Parathyroid adenoma (tissue), 2 donors: ENCODE measurements at regions not wholly inside any gene's neighbourhood (a gene's known extent, or its start where the extent isn't known, plus 50 kb on each side); places are given as distances from the start of the nearest gene placed in this dataset.

ENCODE experiments used
- H2AFZ ChIP-seq: fragments of 300-600 bp; sonication (generic); one replicate; pipeline ENCODE4 v1.7.0; 2017; ENCODE audit warnings: antibody characterized with exemption, mild to moderate bottlenecking
- H3K27ac ChIP-seq: fragments of 300-600 bp; sonication (generic); one replicate; pipeline ENCODE4 v1.7.0; 2017
- H3K27me3 ChIP-seq: fragments of 300-600 bp; sonication (generic); one replicate; pipeline ENCODE4 v1.7.0; 2017; ENCODE audit warnings: low read length; ENCODE audit not compliant: control insufficient read depth, insufficient read depth
- H3K36me3 ChIP-seq: fragments of 300-600 bp; sonication (generic); one replicate; pipeline ENCODE4 v1.7.0; 2017; ENCODE audit warnings: low read length; ENCODE audit not compliant: control insufficient read depth, insufficient read depth
- H3K4me1 ChIP-seq: fragments of 300-600 bp; sonication (generic); one replicate; pipeline ENCODE4 v1.7.0; 2017; ENCODE audit warnings: control low read depth
- H3K4me2 ChIP-seq: fragments of 300-600 bp; sonication (generic); one replicate; pipeline ENCODE4 v1.7.0; 2017; ENCODE audit warnings: low read length
- H3K4me3 ChIP-seq: fragments of 300-600 bp; sonication (generic); one replicate; pipeline ENCODE4 v1.7.0; 2017; ENCODE audit warnings: low read depth, low read length
- H3K79me2 ChIP-seq: fragments of 300-600 bp; sonication (generic); one replicate; pipeline ENCODE4 v1.7.0; 2017; ENCODE audit warnings: control low read depth
- H3K9ac ChIP-seq: fragments of 300-600 bp; sonication (generic); one replicate; pipeline ENCODE4 v1.7.0; 2017; ENCODE audit warnings: mild to moderate bottlenecking
- H3K9me3 ChIP-seq: fragments of 300-600 bp; sonication (generic); one replicate; pipeline ENCODE4 v1.7.0; 2017; ENCODE audit warnings: low read length; ENCODE audit not compliant: control insufficient read depth
- CTCF ChIP-seq: fragments of 300-600 bp; sonication (generic); IDR thresholded peaks from one replicate; pipeline ENCODE4 v1.7.0; 2017; ENCODE audit warnings: antibody characterized with exemption, mild to moderate bottlenecking
- donor health status: primary hyperparathyroidism.

DNA sequence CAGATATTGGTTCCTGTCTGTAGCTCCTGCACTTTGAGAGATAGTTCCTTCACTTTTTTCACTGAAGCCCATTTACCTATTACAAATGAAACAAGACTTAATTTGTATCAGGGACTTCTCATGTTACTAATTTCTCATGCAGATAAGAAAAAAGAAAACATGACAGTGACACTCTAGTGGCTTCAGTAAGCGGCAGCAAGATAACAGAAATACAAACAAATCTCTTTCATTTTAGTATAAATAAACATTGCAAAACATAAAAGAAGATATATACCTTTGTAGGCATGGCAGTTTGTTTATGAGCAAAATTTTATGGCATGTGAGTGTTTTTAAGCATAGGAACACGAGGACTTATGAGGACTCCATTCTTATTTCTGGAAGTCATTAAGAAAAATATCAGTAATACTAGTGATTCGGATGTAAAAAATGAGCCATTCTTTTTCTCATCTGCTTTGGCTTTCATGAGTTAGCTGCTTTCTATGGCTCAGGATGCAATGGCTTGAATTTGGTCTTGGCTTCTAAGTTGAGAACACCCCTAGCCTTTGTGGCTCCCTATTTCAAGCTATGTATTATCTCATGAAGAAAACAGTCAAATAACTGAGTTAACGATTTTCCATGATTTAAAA is 310.1 kb upstream of the RGS6 start:
- Histone ChIP-seq H3K4me3 (no peak overlapping the region), H3K79me2 (no peaks in the 10 kb centered on the region), H3K4me2 (no peak overlapping the region), H3K4me1 (no peaks in the 10 kb centered on the region), H3K36me3 (no peaks in the 10 kb centered on the region), H3K27me3 (no peaks in the 10 kb centered on the region), H3K9ac (no peak overlapping the region), H3K27ac (no peak overlapping the region), H3K9me3 (no peaks in the 10 kb centered on the region), H2AFZ (no peak overlapping the region)
- no peak for TF ChIP-seq CTCF

- Histone ChIP-seq H2AFZ (no peak overlapping the region), H3K4me1 (no peaks in the 10 kb centered on the region), H3K79me2 (no peaks in the 10 kb centered on the region), H3K9ac (no peak overlapping the region), H3K4me3 (no peak overlapping the region), H3K27ac (no peak overlapping the region), H3K27me3 (no peaks in the 10 kb centered on the region), H3K36me3 (no peaks in the 10 kb centered on the region), H3K4me2 (no peak overlapping the region), H3K9me3 (no peaks in the 10 kb centered on the region)
- TF ChIP-seq CTCF: no peak
These were observed 308.3 kb upstream of the RGS6 start for GRCh38 chr14:71623939-71624338.

DNA sequence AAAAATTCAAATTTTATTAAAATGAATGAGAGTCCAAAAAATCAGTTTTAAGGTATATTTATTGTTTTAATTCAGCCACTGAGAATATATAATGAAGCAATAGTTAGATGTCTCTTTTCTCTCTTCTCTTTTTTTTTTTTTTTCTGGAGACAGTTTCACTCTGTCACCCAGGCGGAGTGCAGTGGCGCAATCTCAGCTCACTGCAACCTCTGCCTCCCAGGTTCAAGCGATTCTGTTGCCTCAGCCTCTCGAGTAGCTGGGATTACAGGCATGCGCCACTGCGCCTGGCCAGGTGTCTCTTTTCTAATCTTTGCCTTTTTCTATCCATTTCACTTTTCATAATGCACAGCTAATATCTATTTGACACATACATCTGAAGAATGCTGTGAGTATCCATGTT is 307.1 kb upstream of the RGS6 start:
- H3K4me1 ChIP-seq: no peaks in the 10 kb centered on the region
- TF ChIP-seq CTCF: no peak
- no peak overlapping the region for H3K4me2 ChIP-seq
- no peak overlapping the region for H3K27ac ChIP-seq
- no peak overlapping the region for H2AFZ ChIP-seq
- H3K36me3 ChIP-seq: no peaks in the 10 kb centered on the region
- no peak overlapping the region for H3K4me3 ChIP-seq
- H3K79me2 ChIP-seq: no peaks in the 10 kb centered on the region
- H3K9me3 ChIP-seq: no peaks in the 10 kb centered on the region
- no peaks in the 10 kb centered on the region for H3K27me3 ChIP-seq
- no peak overlapping the region for H3K9ac ChIP-seq

DNA sequence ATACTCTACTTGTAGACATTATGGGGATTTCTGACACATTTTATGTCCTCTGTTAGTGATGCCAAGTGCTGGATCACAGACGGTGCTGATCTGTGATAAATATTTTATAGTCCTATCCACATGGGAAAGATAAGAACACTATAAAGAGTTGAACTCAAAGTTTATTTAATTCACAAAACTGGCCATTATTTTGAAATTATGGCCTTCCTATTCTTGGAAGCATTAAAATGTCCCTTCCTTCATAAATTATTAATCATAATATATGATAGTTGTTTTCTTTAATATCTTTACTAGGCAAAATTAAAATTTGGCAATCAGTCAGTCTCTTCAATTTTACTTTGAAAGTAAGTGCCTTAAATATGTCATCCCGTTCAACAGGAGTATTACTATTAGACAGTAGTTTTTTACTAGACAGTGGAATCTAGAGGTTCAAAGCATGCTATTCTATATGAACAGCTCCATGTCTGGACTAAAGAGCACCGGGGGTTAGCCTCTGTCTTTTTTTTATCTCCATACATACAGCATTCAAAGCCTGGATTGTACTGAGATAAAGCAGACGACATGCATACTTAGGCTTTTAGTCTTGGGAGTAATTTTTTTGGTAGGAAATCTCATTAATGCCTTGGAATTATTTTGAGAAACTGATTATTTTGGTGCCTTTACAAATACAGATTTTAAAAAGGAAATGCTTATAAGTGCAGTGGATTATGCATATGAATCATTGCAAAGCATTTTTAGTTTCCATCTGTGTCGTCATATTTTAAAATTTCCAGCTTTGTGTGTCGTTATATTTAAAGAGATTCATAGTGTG is 306.1 kb upstream of the RGS6 start:
- Histone ChIP-seq H3K27me3 (no peaks in the 10 kb centered on the region), H3K4me3 (no peak overlapping the region), H3K4me1 (no peaks in the 10 kb centered on the region), H3K79me2 (no peaks in the 10 kb centered on the region), H3K27ac (no peak overlapping the region), H3K36me3 (no peaks in the 10 kb centered on the region), H3K4me2 (no peak overlapping the region), H3K9ac (no peak overlapping the region), H2AFZ (no peak overlapping the region), H3K9me3 (no peaks in the 10 kb centered on the region)
- no peak for TF ChIP-seq CTCF
